ENCODE measurements at regions not wholly inside any gene's neighbourhood (a gene's known extent, or its start where the extent isn't known, plus 50 kb on each side); places are given as distances from the start of the nearest gene placed in this dataset.

DNA sequence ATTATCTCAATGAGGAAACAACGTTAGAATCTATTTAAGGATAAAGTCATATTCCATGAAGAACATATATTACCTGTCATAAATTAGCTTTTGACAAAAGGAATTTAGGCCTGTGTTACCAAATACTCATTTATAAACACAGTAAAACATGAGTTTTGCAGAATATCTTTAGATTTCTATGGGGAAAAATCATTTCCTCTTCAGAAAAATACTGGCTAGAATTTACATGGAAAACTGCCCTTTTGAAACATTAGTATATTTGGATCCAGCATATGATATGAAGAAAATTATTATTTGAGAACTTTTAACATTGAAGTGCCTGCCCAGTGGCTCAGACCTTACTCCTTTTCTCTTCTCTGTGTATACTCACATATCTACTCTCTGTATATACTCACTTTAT is 131.4 kb upstream of the NEIL3 start:
- TF ChIP-seq, protein P1, sequence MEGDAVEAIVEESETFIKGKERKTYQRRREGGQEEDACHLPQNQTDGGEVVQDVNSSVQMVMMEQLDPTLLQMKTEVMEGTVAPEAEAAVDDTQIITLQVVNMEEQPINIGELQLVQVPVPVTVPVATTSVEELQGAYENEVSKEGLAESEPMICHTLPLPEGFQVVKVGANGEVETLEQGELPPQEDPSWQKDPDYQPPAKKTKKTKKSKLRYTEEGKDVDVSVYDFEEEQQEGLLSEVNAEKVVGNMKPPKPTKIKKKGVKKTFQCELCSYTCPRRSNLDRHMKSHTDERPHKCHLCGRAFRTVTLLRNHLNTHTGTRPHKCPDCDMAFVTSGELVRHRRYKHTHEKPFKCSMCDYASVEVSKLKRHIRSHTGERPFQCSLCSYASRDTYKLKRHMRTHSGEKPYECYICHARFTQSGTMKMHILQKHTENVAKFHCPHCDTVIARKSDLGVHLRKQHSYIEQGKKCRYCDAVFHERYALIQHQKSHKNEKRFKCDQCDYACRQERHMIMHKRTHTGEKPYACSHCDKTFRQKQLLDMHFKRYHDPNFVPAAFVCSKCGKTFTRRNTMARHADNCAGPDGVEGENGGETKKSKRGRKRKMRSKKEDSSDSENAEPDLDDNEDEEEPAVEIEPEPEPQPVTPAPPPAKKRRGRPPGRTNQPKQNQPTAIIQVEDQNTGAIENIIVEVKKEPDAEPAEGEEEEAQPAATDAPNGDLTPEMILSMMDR (IDR thresholded peaks at IDR 0.05; ENCODE audit: borderline replicate concordance, insufficient read depth, low read depth, low read length) = no peak
- no peak overlapping the region for H3K4me3 ChIP-seq (ENCODE audit: low read depth, low read length)

DNA sequence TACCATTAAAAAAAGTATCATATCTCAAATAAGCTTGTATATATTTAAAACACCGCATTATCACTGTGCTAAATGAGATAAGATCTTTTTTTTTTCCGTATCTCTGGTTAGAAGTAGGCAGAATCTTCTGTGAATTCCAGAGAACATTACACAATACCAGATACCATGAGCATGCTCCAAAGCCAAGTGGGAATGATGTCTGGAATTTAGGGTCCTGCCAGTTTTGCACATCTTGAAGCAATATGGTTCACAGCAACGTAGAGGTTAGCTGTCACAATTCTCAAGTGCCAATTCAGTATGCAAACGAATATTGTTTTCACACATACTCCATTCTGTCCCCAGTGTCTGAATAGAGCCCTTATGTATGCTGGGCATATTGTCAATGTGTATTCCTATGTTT is 127.5 kb upstream of the NEIL3 start:
- TF ChIP-seq, protein P1 (IDR thresholded peaks at IDR 0.05; ENCODE audit: borderline replicate concordance, insufficient read depth, low read depth, low read length) = no peak
- H3K4me3 ChIP-seq (ENCODE audit: low read depth, low read length) = no peak overlapping the region

DNA sequence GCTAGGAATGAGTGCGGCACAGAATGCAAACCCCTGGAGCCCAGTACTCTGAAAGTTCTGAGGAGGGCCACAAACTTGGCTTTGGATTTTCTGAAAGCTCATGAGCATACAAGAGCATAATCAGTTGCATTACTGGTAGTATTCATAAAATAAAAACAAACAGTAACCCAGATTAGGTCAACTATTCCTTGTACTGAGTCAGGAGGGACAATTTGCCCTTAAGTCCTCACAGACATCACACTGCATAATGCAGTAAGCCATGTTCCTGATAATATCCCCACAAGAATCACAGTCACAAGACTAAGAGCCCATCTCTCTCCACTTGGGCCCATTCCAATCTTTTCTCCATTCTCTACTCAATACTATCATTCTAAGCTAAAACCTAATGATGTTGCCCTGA is 126.9 kb upstream of the NEIL3 start:
- TF ChIP-seq, protein P1 (IDR thresholded peaks at IDR 0.05; ENCODE audit: borderline replicate concordance, insufficient read depth, low read depth, low read length) = no peak
- H3K4me3 ChIP-seq (ENCODE audit: low read depth, low read length) = no peak overlapping the region

DNA sequence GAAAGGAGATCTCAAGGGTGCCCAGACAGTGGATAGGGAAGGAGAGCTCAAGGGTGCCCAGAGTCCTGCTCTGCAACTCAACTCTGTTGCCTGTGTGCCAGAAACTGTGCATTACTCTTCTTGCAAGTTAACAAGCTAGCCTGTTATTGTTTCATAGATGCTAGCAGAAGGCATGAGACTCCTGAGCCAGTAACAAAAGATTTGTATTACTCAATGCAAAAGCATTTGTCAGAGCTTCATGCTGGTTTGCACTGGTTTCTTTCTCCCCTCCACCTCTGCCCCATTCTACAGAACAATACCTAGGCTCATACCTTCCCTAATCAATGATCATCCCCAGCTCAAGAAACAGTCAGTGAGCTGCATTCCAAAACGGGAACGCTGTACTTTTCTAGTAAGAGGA is 124.5 kb upstream of the NEIL3 start:
- TF ChIP-seq, protein P1 (IDR thresholded peaks at IDR 0.05; ENCODE audit: borderline replicate concordance, insufficient read depth, low read depth, low read length) = no peak
- no peak overlapping the region for H3K4me3 ChIP-seq (ENCODE audit: low read depth, low read length)

DNA sequence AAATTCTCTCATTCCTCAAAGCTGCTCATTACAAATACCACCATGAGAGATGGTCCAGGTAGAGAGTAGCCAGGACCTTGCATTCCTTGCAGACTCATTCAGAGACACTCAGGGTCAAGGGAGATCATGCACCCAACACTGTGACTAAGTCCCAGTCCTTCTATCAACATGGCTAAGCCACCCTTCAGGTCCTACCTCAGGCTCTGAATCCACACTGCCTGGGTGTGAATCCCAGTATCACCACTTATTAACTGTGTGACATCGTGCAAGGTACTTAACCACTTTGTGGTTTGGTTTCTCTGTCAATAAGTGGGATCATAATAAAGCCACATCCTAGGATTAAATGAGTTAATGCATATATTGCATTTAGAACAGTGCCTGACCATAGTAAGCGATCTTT is 124.1 kb upstream of the NEIL3 start:
- TF ChIP-seq, protein P1 (IDR thresholded peaks at IDR 0.05; ENCODE audit: borderline replicate concordance, insufficient read depth, low read depth, low read length) = no peak
- H3K4me3 ChIP-seq (ENCODE audit: low read depth, low read length) = no peak overlapping the region

DNA sequence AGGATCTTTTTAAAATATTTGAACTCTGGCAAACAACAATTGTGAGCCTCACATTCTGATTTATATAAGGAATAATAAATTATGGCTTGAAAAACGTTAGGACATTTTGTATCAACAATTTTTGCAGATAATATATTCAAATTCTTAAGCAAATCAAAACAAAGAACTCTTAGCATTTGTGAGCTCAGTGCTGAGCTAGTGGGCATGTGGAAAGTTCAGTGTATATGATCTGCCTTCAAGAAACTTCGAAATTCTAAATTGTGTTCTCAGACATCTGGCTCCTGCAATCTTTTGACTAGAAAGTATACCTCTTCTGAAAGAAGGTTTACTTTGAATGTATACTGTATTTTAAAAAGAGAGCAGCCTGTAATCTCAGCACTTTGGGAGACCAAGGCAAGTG is 122.3 kb upstream of the NEIL3 start:
- H3K4me3 ChIP-seq (ENCODE audit: low read depth, low read length) = no peak overlapping the region
- TF ChIP-seq, protein P1 (IDR thresholded peaks at IDR 0.05; ENCODE audit: borderline replicate concordance, insufficient read depth, low read depth, low read length) = no peak

DNA sequence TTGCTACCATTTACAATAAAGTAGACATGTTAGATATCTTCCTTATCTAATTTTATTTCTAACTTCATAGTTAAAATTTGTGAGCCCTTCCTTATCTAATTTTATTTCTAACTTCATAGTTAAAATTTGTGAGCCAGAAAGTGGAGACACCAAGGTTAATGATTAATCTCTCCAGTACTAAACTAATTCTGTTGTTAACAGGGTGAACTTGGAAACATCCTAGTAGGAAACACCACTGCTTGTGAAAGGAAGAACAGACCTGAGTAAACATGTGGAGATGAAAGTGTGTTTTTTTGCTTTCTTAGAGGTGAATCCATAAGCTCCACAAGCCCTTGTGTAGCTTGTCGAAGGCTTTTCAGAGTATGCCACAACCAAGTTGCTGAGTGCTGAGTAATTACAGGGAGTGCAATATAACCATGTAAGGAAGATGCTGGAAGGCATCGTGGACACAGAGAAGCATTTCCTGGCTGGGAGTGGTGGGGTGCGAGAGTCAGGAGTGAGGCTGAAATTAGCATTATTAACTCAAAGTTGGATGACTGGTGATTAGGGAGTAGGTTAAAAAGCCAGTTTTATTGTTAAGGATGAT is 118.6 kb upstream of the NEIL3 start:
- TF ChIP-seq, protein P1 (IDR thresholded peaks at IDR 0.05; ENCODE audit: borderline replicate concordance, insufficient read depth, low read depth, low read length) = no peak
- H3K4me3 ChIP-seq (ENCODE audit: low read depth, low read length) = no peak overlapping the region

Measured in GM12875 (cell line).